Esophagus squamous epithelium (tissue), 4 donors: ENCODE measurements at regions not wholly inside any gene's neighbourhood (a gene's known extent, or its start where the extent isn't known, plus 50 kb on each side); places are given as distances from the start of the nearest gene placed in this dataset.
"Not testable (repeated sequence)": the region's sequence is repeated elsewhere in the genome, so short reads cannot be mapped to it uniquely, and the experiment has no call there.

Experiments used
- CTCF ChIP-seq, 6 experiments: fragments of 450-650 bp in 4 of 6; fragments of 200-600 bp in 2 of 6; sonication (generic) in 2 of 6; IDR thresholded peaks; one replicate each; pipeline ENCODE4 v1.5.1; 2016 to 2019; ENCODE audit warnings: antibody characterized with exemption in 6 of 6, mild to moderate bottlenecking in 4 of 6, moderate library complexity in 4 of 6
- POLR2A ChIP-seq, 4 donors: fragments of 450-650 bp; IDR thresholded peaks; one replicate each; pipeline ENCODE4 v1.6.1; 2017; ENCODE audit warnings: antibody characterized with exemption in 4 of 4, mild to moderate bottlenecking in 4 of 4, moderate library complexity in 3 of 4

DNA sequence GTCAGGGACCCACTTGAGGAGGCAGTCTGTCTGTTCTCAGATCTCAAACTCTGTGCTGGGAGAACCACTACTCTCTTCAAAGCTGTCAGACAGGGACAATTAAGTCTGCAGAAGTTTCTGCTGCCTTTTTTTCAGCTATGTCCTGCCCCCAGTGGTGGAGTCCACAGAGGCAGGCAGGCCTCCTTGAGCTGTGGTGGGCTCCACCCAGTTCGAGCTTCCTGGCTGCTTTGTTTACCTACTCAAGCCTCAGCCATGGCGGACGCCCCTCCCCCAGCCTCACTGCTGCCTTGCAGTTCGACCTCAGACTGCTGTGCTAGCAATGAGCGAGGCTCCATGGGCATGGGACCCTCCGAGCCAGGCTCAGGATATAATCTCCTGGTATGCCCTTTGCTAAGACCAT is 89.3 kb downstream of the ZIC4 start:
- TF ChIP-seq POLR2A, CTCF (IDR thresholded peaks at IDR 0.05): not testable (repeated sequence)
